ENCODE measurements at regions not wholly inside any gene's neighbourhood (a gene's known extent, or its start where the extent isn't known, plus 50 kb on each side); places are given as distances from the start of the nearest gene placed in this dataset.

DNA sequence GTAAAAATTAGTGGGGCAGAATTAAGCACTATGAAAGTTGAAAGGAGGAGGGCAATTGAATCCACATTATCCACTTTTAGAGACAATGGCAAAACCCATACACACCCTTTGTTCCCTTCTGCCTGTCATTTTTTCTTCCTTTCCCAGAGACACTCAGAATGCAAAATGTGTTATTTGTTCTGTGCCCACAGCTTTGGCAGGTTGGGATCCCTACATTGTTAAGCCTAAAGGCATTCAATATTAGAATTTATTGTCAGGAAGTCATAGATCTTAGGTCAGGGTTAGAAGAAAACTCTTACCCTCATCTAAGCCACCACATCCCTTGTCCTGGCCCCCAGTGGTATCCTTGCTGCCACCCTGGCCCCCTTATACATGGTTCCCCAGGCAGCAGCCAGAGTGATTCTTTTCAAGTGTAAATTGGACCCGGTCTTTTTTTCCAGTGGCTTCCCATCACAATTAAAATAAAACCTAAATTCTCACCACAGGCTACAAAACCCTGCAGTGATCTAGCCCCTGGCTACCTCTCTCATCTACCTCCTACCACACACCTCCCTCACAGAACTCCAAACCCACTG is 470.1 kb upstream of the ATP11B start:
- DNase-seq (ENCODE audit: low spot score), result no peak
- H3K9ac ChIP-seq (ENCODE audit: low read depth in 1 of 2, low read length in 2 of 2), result no peak overlapping the region
- H3K4me1 ChIP-seq (ENCODE audit: control insufficient read depth in 4 of 4, insufficient read depth in 4 of 4, low read length in 3 of 4), result no peaks in the 10 kb centered on the region
- no peak overlapping the region for H3K27ac ChIP-seq (ENCODE audit: low read depth in 1 of 2, low read length in 2 of 2)
- H3K4me3 ChIP-seq (ENCODE audit: low read depth in 1 of 3, low read length in 3 of 3), result no peak overlapping the region
- H3K36me3 ChIP-seq (ENCODE audit: control insufficient read depth in 4 of 4, insufficient read depth in 3 of 4, low read depth in 1 of 4, low read length in 3 of 4), result no peaks in the 10 kb centered on the region
- WGBS, result 91% methylated on average over 1 of the region's 1 CpG
- peaks cover 0 to 3% (median 0%) of the 10 kb centered on the region in 4 donors for H3K27me3 ChIP-seq (ENCODE audit: control insufficient read depth in 4 of 4, insufficient read depth in 4 of 4, low read length in 3 of 4)
- H3K9me3 ChIP-seq (ENCODE audit: control insufficient read depth in 4 of 4, low read length in 3 of 4), result peaks cover 0 to 9% (median 4%) of the 10 kb centered on the region in 4 donors
- TF ChIP-seq YY1 (IDR thresholded peaks at IDR 0.05), result no peak

GRCh38 chr3:182323898-182324297 is 469.4 kb upstream of the ATP11B start:
- Histone ChIP-seq H3K9ac (ENCODE audit: low read depth in 1 of 2, low read length in 2 of 2) (no peak overlapping the region), H3K4me1 (ENCODE audit: control insufficient read depth in 4 of 4, insufficient read depth in 4 of 4, low read length in 3 of 4) (no peaks in the 10 kb centered on the region), H3K36me3 (ENCODE audit: control insufficient read depth in 4 of 4, insufficient read depth in 3 of 4, low read depth in 1 of 4, low read length in 3 of 4) (no peaks in the 10 kb centered on the region), H3K4me3 (ENCODE audit: low read depth in 1 of 3, low read length in 3 of 3) (no peak overlapping the region), H3K27ac (ENCODE audit: low read depth in 1 of 2, low read length in 2 of 2) (no peak overlapping the region), H3K27me3 (ENCODE audit: control insufficient read depth in 4 of 4, insufficient read depth in 4 of 4, low read length in 3 of 4) (peaks cover 0 to 3% (median 0%) of the 10 kb centered on the region in 4 donors), H3K9me3 (ENCODE audit: control insufficient read depth in 4 of 4, low read length in 3 of 4) (peaks cover 0 to 9% (median 4%) of the 10 kb centered on the region in 4 donors)
- WGBS, result 80% methylated on average over 1 of the region's 1 CpG
- TF ChIP-seq RXRA (IDR thresholded peaks at IDR 0.05) (no peak), RAD21 (IDR thresholded peaks at IDR 0.05) (no peak), FOXA2 (IDR thresholded peaks at IDR 0.05) (no peak), REST (IDR thresholded peaks at IDR 0.05) (no peak), GABPA (IDR thresholded peaks at IDR 0.05 in 1 of 2, conservative IDR thresholded peaks at IDR 0.05 in 1 of 2) (no peak), EGR1 (IDR thresholded peaks at IDR 0.05; ENCODE audit: low read depth in 2 of 2) (no peak)
- no peak for DNase-seq (ENCODE audit: low spot score)

DNA sequence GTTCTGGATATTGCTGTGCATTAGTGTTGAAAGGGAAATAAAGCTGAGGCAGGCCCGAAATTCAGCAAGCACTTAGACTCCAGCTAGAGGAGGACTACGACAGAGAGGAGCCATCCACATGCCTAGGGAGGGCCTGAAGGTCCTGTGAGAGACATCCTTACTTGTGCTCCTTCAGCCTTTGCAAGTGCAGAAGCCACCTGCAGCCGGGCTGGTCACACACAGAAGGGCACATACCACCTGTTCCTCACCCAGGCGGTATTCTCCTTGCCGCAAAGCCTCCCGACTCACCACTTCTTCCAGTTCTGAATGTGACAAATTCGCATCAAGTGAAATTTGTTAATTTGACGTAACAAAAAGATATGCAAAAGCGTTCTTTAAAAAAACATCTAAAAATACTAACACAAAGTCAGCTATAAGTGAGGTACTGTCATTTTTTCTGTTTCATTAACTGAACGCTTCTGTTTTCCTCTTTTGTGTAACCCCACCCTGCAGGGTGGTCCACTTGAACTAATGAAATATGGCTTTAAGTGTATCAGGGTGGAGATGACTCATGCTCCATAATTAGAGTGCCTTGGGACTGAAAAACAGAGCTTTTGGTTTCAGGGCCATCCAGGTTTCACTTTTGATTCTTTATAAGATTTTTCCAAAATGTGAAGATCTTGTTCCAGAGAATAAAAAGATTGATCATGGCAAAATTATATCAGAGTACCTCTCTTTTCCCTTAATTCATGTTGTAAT is 467.9 kb upstream of the ATP11B start:
- Histone ChIP-seq H3K36me3 (ENCODE audit: control insufficient read depth in 4 of 4, insufficient read depth in 3 of 4, low read depth in 1 of 4, low read length in 3 of 4) (no peaks in the 10 kb centered on the region), H3K9me3 (ENCODE audit: control insufficient read depth in 4 of 4, low read length in 3 of 4) (peaks cover 0 to 4% (median under 1%) of the 10 kb centered on the region in 4 donors)
- TF ChIP-seq MAX (IDR thresholded peaks at IDR 0.05) (no peak), CTCF (IDR thresholded peaks at IDR 0.05; ENCODE audit: low read depth, low read length, missing input control) (no peak)

More for the DNA sequence above, 467.9 kb upstream of the ATP11B start:
- Histone ChIP-seq H3K9ac (ENCODE audit: low read depth in 1 of 2, low read length in 2 of 2) (no peak overlapping the region), H3K4me3 (ENCODE audit: low read depth in 1 of 3, low read length in 3 of 3) (no peak overlapping the region), H3K27me3 (ENCODE audit: control insufficient read depth in 4 of 4, insufficient read depth in 4 of 4, low read length in 3 of 4) (peaks cover 0 to 3% (median 0%) of the 10 kb centered on the region in 4 donors), H3K27ac (ENCODE audit: low read depth in 1 of 2, low read length in 2 of 2) (no peak overlapping the region), H3K4me1 (ENCODE audit: control insufficient read depth in 4 of 4, insufficient read depth in 4 of 4, low read length in 3 of 4) (no peaks in the 10 kb centered on the region)
- no peak for DNase-seq (ENCODE audit: low spot score)
- 83% methylated on average over 10 of the region's 10 CpGs for WGBS
